Osteoblast (primary cell): ENCODE measurements at regions not wholly inside any gene's neighbourhood (a gene's known extent, or its start where the extent isn't known, plus 50 kb on each side); places are given as distances from the start of the nearest gene placed in this dataset.

Experiments
- DNase-seq: peaks from one replicate; pipeline ENCODE4 v3.0.0; 2011; ENCODE audit warnings: low spot score, mixed read lengths; ENCODE audit not compliant: insufficient read length; ENCODE audit errors: missing footprints
- H2AFZ ChIP-seq: 2 replicates; pipeline ENCODE4 v1.6.0; 2011; ENCODE audit warnings: mild to moderate bottlenecking, low read length
- H3K27ac ChIP-seq: 2 replicates; pipeline ENCODE4 v1.5.1; 2011; ENCODE audit warnings: mild to moderate bottlenecking, low read depth, low read length, moderate library complexity
- H3K27me3 ChIP-seq: 2 replicates; pipeline ENCODE4 v1.6.0; 2012; ENCODE audit warnings: mild to moderate bottlenecking, control low read depth, inconsistent platforms, low read length, moderate library complexity; ENCODE audit not compliant: insufficient read depth
- H3K36me3 ChIP-seq: 2 replicates; pipeline ENCODE4 v1.5.1; 2011; ENCODE audit warnings: mild to moderate bottlenecking, low read length, control low read depth, moderate library complexity; ENCODE audit not compliant: insufficient read depth
- H3K4me1 ChIP-seq: 2 replicates; pipeline ENCODE4 v1.5.1; 2011; ENCODE audit warnings: mild to moderate bottlenecking, low read length, control low read depth, moderate library complexity; ENCODE audit not compliant: insufficient read depth
- H3K4me2 ChIP-seq: 2 replicates; pipeline ENCODE4 v1.6.0; 2011; ENCODE audit warnings: mild to moderate bottlenecking, low read length; ENCODE audit not compliant: insufficient read depth
- H3K4me3 ChIP-seq: fragments of 200-600 bp; sonication (generic); 3 replicates; pipeline ENCODE4 v1.5.1; 2012; ENCODE audit warnings: mild to moderate bottlenecking, low read length, inconsistent platforms; ENCODE audit not compliant: insufficient read depth
- H3K79me2 ChIP-seq: 2 replicates; pipeline ENCODE4 v1.6.0; 2012; ENCODE audit warnings: mild to moderate bottlenecking, low read length, control low read depth, inconsistent platforms; ENCODE audit not compliant: insufficient read depth
- H3K9me3 ChIP-seq: 2 replicates; pipeline ENCODE4 v1.5.1; 2011; ENCODE audit warnings: low read depth, low read length, control low read depth
- H4K20me1 ChIP-seq: 2 replicates; pipeline ENCODE4 v1.6.0; 2012; ENCODE audit warnings: mild to moderate bottlenecking, low read length, control low read depth; ENCODE audit not compliant: insufficient read depth
- CTCF ChIP-seq: IDR thresholded peaks from 2 replicates; pipeline ENCODE4 v1.5.1; 2011; ENCODE audit warnings: mild to moderate bottlenecking, low read depth, low read length, moderate library complexity; ENCODE audit errors: extremely low read depth

- peak overlapping the region; percentile 92 for H3K27ac ChIP-seq
- no peaks in the 10 kb centered on the region for H3K27me3 ChIP-seq
- no peak for TF ChIP-seq CTCF
- H3K79me2 ChIP-seq, result peaks cover 4% of the 10 kb centered on the region
- no peak overlapping the region for H3K4me2 ChIP-seq
- H3K9me3 ChIP-seq, result no peaks in the 10 kb centered on the region
- H3K4me3 ChIP-seq, result no peak overlapping the region
- no peak overlapping the region for H2AFZ ChIP-seq
- H4K20me1 ChIP-seq, result no peaks in the 10 kb centered on the region
- peaks cover 66% of the 10 kb centered on the region for H3K4me1 ChIP-seq
- DNase-seq, result no peak
- no peaks in the 10 kb centered on the region for H3K36me3 ChIP-seq
Measured at GRCh38 chr2:45176390-45176789, 167.1 kb upstream of the SIX2 start.

GRCh38 chr2:45173513-45173912 is 164.3 kb upstream of the SIX2 start:
- Histone ChIP-seq H3K9me3 (no peaks in the 10 kb centered on the region), H3K27ac (peak overlapping the region; percentile 99), H2AFZ (no peak overlapping the region), H3K79me2 (peaks cover 23% of the 10 kb centered on the region), H3K4me3 (peak overlapping the region; percentile 7), H3K36me3 (no peaks in the 10 kb centered on the region), H4K20me1 (no peaks in the 10 kb centered on the region), H3K27me3 (no peaks in the 10 kb centered on the region), H3K4me2 (peak overlapping the region; percentile 71), H3K4me1 (peaks cover 59% of the 10 kb centered on the region)
- peak; percentile 96 for DNase-seq
- TF ChIP-seq CTCF, result peak; percentile 19

GRCh38 chr2:45172760-45173392 is 163.6 kb upstream of the SIX2 start:
- Histone ChIP-seq H4K20me1 (no peaks in the 10 kb centered on the region), H3K4me3 (peak overlapping the region; percentile 7), H3K36me3 (no peaks in the 10 kb centered on the region), H3K4me1 (peaks cover 60% of the 10 kb centered on the region), H3K9me3 (no peaks in the 10 kb centered on the region), H2AFZ (no peak overlapping the region), H3K27ac (peak overlapping the region; percentile 99), H3K4me2 (peak overlapping the region; percentile 71), H3K27me3 (no peaks in the 10 kb centered on the region), H3K79me2 (peaks cover 29% of the 10 kb centered on the region)
- TF ChIP-seq CTCF, result no peak
- no peak for DNase-seq

GRCh38 chr2:45172142-45172541 is 162.9 kb upstream of the SIX2 start:
- peak overlapping the region; percentile 71 for H3K4me2 ChIP-seq
- no peaks in the 10 kb centered on the region for H3K27me3 ChIP-seq
- H3K4me1 ChIP-seq, result peaks cover 55% of the 10 kb centered on the region
- DNase-seq, result no peak
- TF ChIP-seq CTCF, result no peak
- peaks cover 30% of the 10 kb centered on the region for H3K79me2 ChIP-seq
- no peaks in the 10 kb centered on the region for H4K20me1 ChIP-seq
- no peaks in the 10 kb centered on the region for H3K36me3 ChIP-seq
- peak overlapping the region; percentile 5 for H2AFZ ChIP-seq
- no peaks in the 10 kb centered on the region for H3K9me3 ChIP-seq
- H3K27ac ChIP-seq, result peak overlapping the region; percentile 99
- H3K4me3 ChIP-seq, result no peak overlapping the region
